LNCaP clone FGC (cell line): ENCODE measurements at regions not wholly inside any gene's neighbourhood (a gene's known extent, or its start where the extent isn't known, plus 50 kb on each side); places are given as distances from the start of the nearest gene placed in this dataset.

ENCODE experiments used
- DNase-seq: peaks from one replicate; pipeline ENCODE4 v3.0.0-alpha.2; 2011; ENCODE audit warnings: low read depth
- H3K4me3 ChIP-seq: 2 replicates; pipeline ENCODE4 v1.5.1; 2011; ENCODE audit warnings: mild to moderate bottlenecking, low read depth, low read length, control low read depth
- CTCF ChIP-seq: IDR thresholded peaks from 2 replicates; pipeline ENCODE4 v1.5.1; 2012; ENCODE audit warnings: mild to moderate bottlenecking; ENCODE audit not compliant: control insufficient read depth, insufficient read depth; ENCODE audit errors: extremely low read depth

- DNase-seq, result no peak
- H3K4me3 ChIP-seq, result no peak overlapping the region
- TF ChIP-seq CTCF, result no peak
Measured at GRCh38 chrX:34576864-34577263, 80.2 kb downstream of the TMEM47 start.

- no peak for TF ChIP-seq CTCF
Measured at GRCh38 chrX:34565981-34566380, 91.1 kb downstream of the TMEM47 start.

GRCh38 chrX:34563804-34564203, 93.3 kb downstream of the TMEM47 start:
- no peak for TF ChIP-seq CTCF
- H3K4me3 ChIP-seq, result no peak overlapping the region
- no peak for DNase-seq

More at GRCh38 chrX:34565981-34566380, 91.1 kb downstream of the TMEM47 start:
- H3K4me3 ChIP-seq, result no peak overlapping the region
- DNase-seq, result no peak

- no peak overlapping the region for H3K4me3 ChIP-seq
- DNase-seq, result no peak
- TF ChIP-seq CTCF, result no peak
Measured at GRCh38 chrX:34563061-34563460, 94.0 kb downstream of the TMEM47 start.

- DNase-seq, result no peak
- no peak for TF ChIP-seq CTCF
- H3K4me3 ChIP-seq, result no peak overlapping the region
Measured at GRCh38 chrX:34562006-34562405, 95.1 kb downstream of the TMEM47 start.

GRCh38 chrX:34560180-34560579, 96.9 kb downstream of the TMEM47 start:
- no peak overlapping the region for H3K4me3 ChIP-seq
- no peak for DNase-seq
- TF ChIP-seq CTCF, result no peak

- no peak overlapping the region for H3K4me3 ChIP-seq
- DNase-seq, result no peak
- no peak for TF ChIP-seq CTCF
Measured at GRCh38 chrX:34559325-34559724, 97.8 kb downstream of the TMEM47 start.
